ENCODE measurements at regions not wholly inside any gene's neighbourhood (a gene's known extent, or its start where the extent isn't known, plus 50 kb on each side); places are given as distances from the start of the nearest gene placed in this dataset.

- H3K27me3 ChIP-seq (ENCODE audit: control insufficient read depth, insufficient read depth, low read length) = no peaks in the 10 kb centered on the region; the same call in 1 of the 2 replicates
- DNase-seq (ENCODE audit: low read depth) = no peak
- POLR2A ChIA-PET = no interaction called here
- H3K36me3 ChIP-seq (ENCODE audit: control insufficient read depth, insufficient read depth, low read length) = no peaks in the 10 kb centered on the region
- no peak for TF ChIP-seq CTCF (IDR thresholded peaks at IDR 0.05; ENCODE audit: insufficient read depth, low read depth, low read length)
- CTCF ChIA-PET = no interaction called here
- no peak overlapping the region for H3K4me3 ChIP-seq (ENCODE audit: low read depth, low read length)
Measured at GRCh38 chr20:21020659-21021471, 85.3 kb downstream of the LINC00237 start.

- ChIA-PET CTCF (no interaction called here), POLR2A (no interaction called here)
- TF ChIP-seq CTCF (IDR thresholded peaks at IDR 0.05; ENCODE audit: insufficient read depth, low read depth, low read length) = no peak
- H3K36me3 ChIP-seq (ENCODE audit: control insufficient read depth, insufficient read depth, low read length) = no peaks in the 10 kb centered on the region
- DNase-seq (ENCODE audit: low read depth) = no peak
- no peaks in the 10 kb centered on the region; the same call in 1 of the 2 replicates for H3K27me3 ChIP-seq (ENCODE audit: control insufficient read depth, insufficient read depth, low read length)
- no peak overlapping the region for H3K4me3 ChIP-seq (ENCODE audit: low read depth, low read length)
Measured at GRCh38 chr20:21019814-21020658, 86.1 kb downstream of the LINC00237 start.

- POLR2A ChIA-PET = no interaction called here
- no peak for TF ChIP-seq CTCF (IDR thresholded peaks at IDR 0.05; ENCODE audit: insufficient read depth, low read depth, low read length)
- H3K27me3 ChIP-seq (ENCODE audit: control insufficient read depth, insufficient read depth, low read length) = no peaks in the 10 kb centered on the region; the same call in 1 of the 2 replicates
- DNase-seq (ENCODE audit: low read depth) = no peak
- CTCF ChIA-PET = no interaction called here
- H3K4me3 ChIP-seq (ENCODE audit: low read depth, low read length) = no peak overlapping the region
- no peaks in the 10 kb centered on the region for H3K36me3 ChIP-seq (ENCODE audit: control insufficient read depth, insufficient read depth, low read length)
Measured at GRCh38 chr20:21019468-21019813, 86.7 kb downstream of the LINC00237 start.

GRCh38 chr20:21018576-21018975, 87.6 kb downstream of the LINC00237 start:
- ChIA-PET CTCF (no interaction called here), POLR2A (no interaction called here)
- Histone ChIP-seq H3K4me3 (ENCODE audit: low read depth, low read length) (no peak overlapping the region), H3K27me3 (ENCODE audit: control insufficient read depth, insufficient read depth, low read length) (no peaks in the 10 kb centered on the region; the same call in 1 of the 2 replicates), H3K36me3 (ENCODE audit: control insufficient read depth, insufficient read depth, low read length) (no peaks in the 10 kb centered on the region)
- no peak for DNase-seq (ENCODE audit: low read depth)
- TF ChIP-seq CTCF (IDR thresholded peaks at IDR 0.05; ENCODE audit: insufficient read depth, low read depth, low read length) = no peak

GRCh38 chr20:21017528-21018085, 88.6 kb downstream of the LINC00237 start:
- ChIA-PET CTCF (no interaction called here), POLR2A (no interaction called here)
- no peak overlapping the region for H3K4me3 ChIP-seq (ENCODE audit: low read depth, low read length)
- H3K36me3 ChIP-seq (ENCODE audit: control insufficient read depth, insufficient read depth, low read length) = no peaks in the 10 kb centered on the region
- H3K27me3 ChIP-seq (ENCODE audit: control insufficient read depth, insufficient read depth, low read length) = no peaks in the 10 kb centered on the region; the same call in 1 of the 2 replicates
- TF ChIP-seq CTCF (IDR thresholded peaks at IDR 0.05; ENCODE audit: insufficient read depth, low read depth, low read length) = no peak
- DNase-seq (ENCODE audit: low read depth) = no peak
